GM12878 (cell line): ENCODE measurements at regions not wholly inside any gene's neighbourhood (a gene's known extent, or its start where the extent isn't known, plus 50 kb on each side); places are given as distances from the start of the nearest gene placed in this dataset.

Experiments
- ATAC-seq: fragments of 200-7000 bp; cut with Tn5 transposase; 3 replicates; pipeline ENCODE4 v1.9.1; 2020; ENCODE audit warnings: mild to moderate bottlenecking, moderate library complexity
- BruUV-seq: library from RNA; stranded (reverse); fragments of 400-500 nt; replicated peaks from 2 replicates; lab custom pipeline; 2021; lab: Mats Ljungman, UMichigan
- CTCF ChIA-PET: fragments of 300-600 bp; sonication (Branson Sonifier 250); formaldehyde crosslinking; extraction: SDS; loops from one replicate; lab custom pipeline; 2021; ENCODE audit warnings: inconsistent platforms; lab: Yijun Ruan, JAX
- POLR2A ChIA-PET: fragments of 350-600 bp; formaldehyde crosslinking; extraction: SDS; loops from one replicate; lab custom pipeline; 2021; ENCODE audit warnings: inconsistent platforms; lab: Charles Lee
- RAD21 ChIA-PET: fragments of 300-600 bp; sonication (Branson Sonifier 250); formaldehyde crosslinking; loops from one replicate; lab custom pipeline; 2023; ENCODE audit warnings: antibody characterized with exemption; ENCODE audit not compliant: unreplicated experiment; lab: Charles Lee
- SMC1A ChIA-PET: fragments of 300-600 bp; sonication (Branson Sonifier 250); formaldehyde crosslinking; loops from one replicate; lab custom pipeline; 2023; ENCODE audit not compliant: unreplicated experiment, uncharacterized antibody; lab: Charles Lee
- DNase-seq: peaks from one replicate; pipeline ENCODE4 v3.0.0-alpha.2; 2011; ENCODE audit warnings: low read depth, low spot score
- FAIRE-seq: peaks from 3 replicates; lab custom pipeline; 2011; peaks lifted over from hg19 to GRCh38; lab: Jason Lieb, UNC
- H2AFZ ChIP-seq: 2 replicates; pipeline ENCODE4 v1.6.0; 2011; ENCODE audit warnings: low read depth, low read length, control low read depth; ENCODE audit not compliant: control insufficient read depth
- H3K27ac ChIP-seq: 2 replicates; pipeline ENCODE4 v1.5.1; 2011; ENCODE audit warnings: control low read depth; ENCODE audit not compliant: control insufficient read depth, insufficient read depth
- H3K27me3 ChIP-seq, 2 experiments: replicated peaks in 1 of 2; 2 replicates each; pipeline versions ENCODE4 v1.6.0 to v1.6.1; 2011; ENCODE audit warnings: low read length in 1 of 2; ENCODE audit not compliant: control insufficient read depth in 2 of 2, insufficient read depth in 2 of 2
- H3K36me3 ChIP-seq, 2 experiments: 2 replicates each; pipeline ENCODE4 v1.5.1; 2011; ENCODE audit warnings: low read length in 1 of 2; ENCODE audit not compliant: control insufficient read depth in 2 of 2, insufficient read depth in 2 of 2
- H3K4me1 ChIP-seq: 2 replicates; pipeline ENCODE4 v1.6.1; 2011; ENCODE audit warnings: mild to moderate bottlenecking, low read length, moderate library complexity, mixed read lengths; ENCODE audit not compliant: control insufficient read depth, insufficient read depth
- H3K4me2 ChIP-seq: 2 replicates; pipeline ENCODE4 v1.6.0; 2011; ENCODE audit warnings: control low read depth; ENCODE audit not compliant: control insufficient read depth, insufficient read depth
- H3K4me3 ChIP-seq: fragments of 200-600 bp; sonication (generic); 2 replicates; pipeline ENCODE4 v1.5.1; 2016
- H3K79me2 ChIP-seq: 2 replicates; pipeline ENCODE4 v1.6.0; 2011; ENCODE audit warnings: low read length; ENCODE audit not compliant: control insufficient read depth, insufficient read depth
- H3K9ac ChIP-seq: 2 replicates; pipeline ENCODE4 v1.8.0; 2011; ENCODE audit warnings: low read length, control low read depth, mixed read lengths; ENCODE audit not compliant: control insufficient read depth, insufficient read depth
- H3K9me3 ChIP-seq: replicated peaks from 3 replicates; pipeline ENCODE4 v1.5.1; 2011; ENCODE audit warnings: mild to moderate bottlenecking, low read length; ENCODE audit not compliant: control insufficient read depth, insufficient read depth
- H4K20me1 ChIP-seq: 2 replicates; pipeline ENCODE4 v1.6.0; 2011; ENCODE audit not compliant: control insufficient read depth, insufficient read depth
- ASH2L ChIP-seq: fragments of 300-600, 200-600 bp; sonication (generic); IDR thresholded peaks from 2 replicates; pipeline ENCODE4 v1.6.1; 2017; ENCODE audit warnings: low read depth, mild to moderate bottlenecking, borderline replicate concordance
- LARP7 ChIP-seq: fragments of 450-650 bp; IDR thresholded peaks from 2 replicates; pipeline ENCODE4 v1.6.1; 2017; ENCODE audit warnings: mild to moderate bottlenecking
- NBN ChIP-seq: fragments of 450-650 bp; IDR thresholded peaks from 2 replicates; pipeline ENCODE4 v1.6.1; 2016
- NFYB ChIP-seq: IDR thresholded peaks from 2 replicates; pipeline ENCODE4 v1.6.1; 2011; ENCODE audit warnings: low read depth, mild to moderate bottlenecking, low read length, improper control_type of control experiment, moderate library complexity; ENCODE audit not compliant: insufficient read depth
- NR2C2 ChIP-seq: IDR thresholded peaks from 2 replicates; pipeline ENCODE4 v1.6.1; 2011; ENCODE audit warnings: borderline replicate concordance, low read depth; ENCODE audit not compliant: control insufficient read depth, insufficient read length
- POLR2AphosphoS5 ChIP-seq: IDR thresholded peaks from 2 replicates; pipeline ENCODE4 v1.6.1; 2011; ENCODE audit warnings: mild to moderate bottlenecking, low read length, inconsistent platforms
- RELB ChIP-seq: fragments of 450-650 bp; IDR thresholded peaks from 2 replicates; pipeline ENCODE4 v1.6.1; 2017; ENCODE audit warnings: low read depth, mild to moderate bottlenecking, moderate library complexity
- SKIL ChIP-seq: fragments of 450-650 bp; IDR thresholded peaks from 2 replicates; pipeline ENCODE4 v1.6.1; 2017; ENCODE audit warnings: mild to moderate bottlenecking, low read depth, inconsistent platforms; ENCODE audit not compliant: poor library complexity, severe bottlenecking
- SMARCA5 ChIP-seq: fragments of 450-650 bp; IDR thresholded peaks from 2 replicates; pipeline ENCODE4 v1.6.1; 2017; ENCODE audit warnings: mild to moderate bottlenecking
- SREBF1 ChIP-seq: IDR thresholded peaks from 2 replicates; pipeline ENCODE4 v1.6.1; 2012; ENCODE audit warnings: mild to moderate bottlenecking, low read length
- SREBF2 ChIP-seq: IDR thresholded peaks from 2 replicates; pipeline ENCODE4 v1.6.1; 2012; ENCODE audit warnings: mild to moderate bottlenecking, low read length
- TARDBP ChIP-seq: IDR thresholded peaks from 2 replicates; pipeline ENCODE4 v1.6.1; 2016; ENCODE audit warnings: borderline replicate concordance
- ZNF592 ChIP-seq: fragments of 450-650 bp; IDR thresholded peaks from 2 replicates; pipeline ENCODE4 v1.6.1; 2017; ENCODE audit warnings: mild to moderate bottlenecking, moderate library complexity
- WGBS: methylation state at CpG from one replicate; pipeline ENCODE4 v1.1.6; 2016; ENCODE audit warnings: low lambda C conversion rate; ENCODE audit not compliant: insufficient replicate concordance, insufficient coverage; ENCODE audit errors: missing lambda C conversion rate; 5-methylcytosine and 5-hydroxymethylcytosine counted together
- in situ Hi-C: fragments of 300-500 bp; cut with MboI; formaldehyde crosslinking; loops from 9 replicates; pipeline ENCODE4 v1.14.3; 2018; ENCODE audit warnings: mixed read lengths
- intact Hi-C: fragments of 100-400 bp; cut with micrococcal nuclease; formaldehyde crosslinking; loops from one replicate; pipeline ENCODE4 v1.14.2; 2022; ENCODE audit not compliant: unreplicated experiment

- Histone ChIP-seq H3K79me2 (no peaks in the 10 kb centered on the region), H3K9me3 (no peaks in the 10 kb centered on the region; the same call in 2 of the 3 replicates), H4K20me1 (no peaks in the 10 kb centered on the region), H3K4me2 (no peak overlapping the region), H3K36me3 (peaks cover 0 to 2% of the 10 kb centered on the region in 2 experiments; a peak in 2 of 4 replicates), H2AFZ (no peak overlapping the region), H3K4me3 (no peak overlapping the region), H3K4me1 (no peaks in the 10 kb centered on the region), H3K9ac (no peak overlapping the region), H3K27ac (no peak overlapping the region), H3K27me3 (no peaks in the 10 kb centered on the region)
- TF ChIP-seq SREBF1 (no peak), SMARCA5 (no peak), NBN (no peak), TARDBP (no peak), POLR2AphosphoS5 (no peak), LARP7 (no peak), SKIL (no peak), NR2C2 (no peak), RELB (no peak), SREBF2 (no peak), NFYB (no peak), ZNF592 (no peak), ASH2L (no peak)
- in situ Hi-C loops, result no loop called here
- ChIA-PET RAD21 (no interaction called here), SMC1A (no interaction called here), POLR2A (no interaction called here), CTCF (no interaction called here)
- intact Hi-C loops, result no loop called here
- FAIRE-seq (no peak), ATAC-seq (no peak), DNase-seq (no peak)
- 81% methylated on average over 22 of the region's 29 CpGs for WGBS
- no TSS peak for BruUV-seq
Measured at GRCh38 chr17:83004791-83005380, 74.5 kb upstream of the METRNL start.
